Stimulated activated CD8-positive, alpha-beta memory T cell treated with anti-CD3 and anti-CD28 coated beads, Interleukin-7, amount 100 ng/mL, for 1 hour (primary cell): ENCODE measurements at regions not wholly inside any gene's neighbourhood (a gene's known extent, or its start where the extent isn't known, plus 50 kb on each side); places are given as distances from the start of the nearest gene placed in this dataset.

Experiments used
- DNase-seq, 2 donors: peaks; one replicate each; pipeline ENCODE4 v3.0.0-alpha.2; 2020; ENCODE audit warnings: low read depth in 2 of 2

GRCh38 chr1:4603295-4604110 lies 50.9 kb upstream of the AJAP1 start:
- DNase-seq, result no peak
